AG09309 (cell line): ENCODE measurements at regions not wholly inside any gene's neighbourhood (a gene's known extent, or its start where the extent isn't known, plus 50 kb on each side); places are given as distances from the start of the nearest gene placed in this dataset.

Experiments
- DNase-seq: peaks from one replicate; pipeline ENCODE4 v3.0.0-alpha.2; 2010; ENCODE audit warnings: low read depth
- H3K4me3 ChIP-seq: 2 replicates; pipeline ENCODE4 v1.5.1; 2011; ENCODE audit warnings: mild to moderate bottlenecking, low read depth, low read length, moderate library complexity; ENCODE audit not compliant: control insufficient read depth
- CTCF ChIP-seq: IDR thresholded peaks from 2 replicates; pipeline ENCODE4 v1.5.1; 2011; ENCODE audit warnings: mild to moderate bottlenecking, low read depth, low read length, inconsistent platforms; ENCODE audit not compliant: insufficient read depth, control insufficient read depth; ENCODE audit errors: missing control alignments

- no peak for TF ChIP-seq CTCF
- no peak for DNase-seq
- H3K4me3 ChIP-seq = no peak overlapping the region
These were observed 134.3 kb upstream of the PFN2 start for GRCh38 chr3:150105025-150105424.

GRCh38 chr3:150104564-150104963 is 133.9 kb upstream of the PFN2 start:
- TF ChIP-seq CTCF = no peak
- no peak overlapping the region for H3K4me3 ChIP-seq
- DNase-seq = no peak

- no peak overlapping the region for H3K4me3 ChIP-seq
- no peak for TF ChIP-seq CTCF
- no peak for DNase-seq
These were observed 130.3 kb upstream of the PFN2 start for GRCh38 chr3:150101016-150101415.

- no peak for DNase-seq
- no peak overlapping the region for H3K4me3 ChIP-seq
- TF ChIP-seq CTCF = no peak
These were observed 127.9 kb upstream of the PFN2 start for GRCh38 chr3:150098621-150099020.

- no peak for TF ChIP-seq CTCF
- no peak overlapping the region for H3K4me3 ChIP-seq
- no peak for DNase-seq
These were observed 126.8 kb upstream of the PFN2 start for GRCh38 chr3:150097588-150097890.

- H3K4me3 ChIP-seq = no peak overlapping the region
- TF ChIP-seq CTCF = no peak
- no peak for DNase-seq
These were observed 126.2 kb upstream of the PFN2 start for GRCh38 chr3:150096700-150097587.
